ENCODE measurements at regions not wholly inside any gene's neighbourhood (a gene's known extent, or its start where the extent isn't known, plus 50 kb on each side); places are given as distances from the start of the nearest gene placed in this dataset.
A peak's percentile ranks its signal among the peaks of the same experiment; 100 is the strongest.
"Not testable (repeated sequence)": the region's sequence is repeated elsewhere in the genome, so short reads cannot be mapped to it uniquely, and the experiment has no call there.

GRCh38 chr6:49370518-49370917, 92.5 kb downstream of the MMUT start:
- no peak for DNase-seq (ENCODE audit: low spot score)

- no peak for DNase-seq (ENCODE audit: low spot score)
These were observed 96.5 kb downstream of the MMUT start for GRCh38 chr6:49366539-49366938.

- DNase-seq (ENCODE audit: low spot score) = no peak
These were observed 114.5 kb downstream of the MMUT start for GRCh38 chr6:49348561-49348960.

GRCh38 chr6:49342410-49342809, 120.6 kb downstream of the MMUT start:
- DNase-seq (ENCODE audit: low spot score) = no peak

- DNase-seq (ENCODE audit: low spot score) = no peak
These were observed 121.2 kb downstream of the MMUT start for GRCh38 chr6:49341869-49342268.

- DNase-seq (ENCODE audit: low spot score) = no peak
These were observed 124.0 kb downstream of the MMUT start for GRCh38 chr6:49339096-49339495.

- no peak for DNase-seq (ENCODE audit: low spot score)
These were observed 126.4 kb downstream of the MMUT start for GRCh38 chr6:49336514-49337131.

- no peak for DNase-seq (ENCODE audit: low spot score)
These were observed 129.5 kb downstream of the MMUT start for GRCh38 chr6:49333345-49334125.

- DNase-seq (ENCODE audit: low spot score) = no peak
These were observed 130.3 kb downstream of the MMUT start for GRCh38 chr6:49332781-49333180.

GRCh38 chr6:49329186-49329585, 133.9 kb downstream of the MMUT start:
- DNase-seq (ENCODE audit: low spot score) = no peak

GRCh38 chr6:49328051-49328744, 134.9 kb downstream of the MMUT start:
- DNase-seq (ENCODE audit: low spot score) = no peak

- no peak for DNase-seq (ENCODE audit: low spot score)
These were observed 135.5 kb downstream of the MMUT start for GRCh38 chr6:49327571-49327970.

- DNase-seq (ENCODE audit: low spot score) = no peak
These were observed 136.0 kb downstream of the MMUT start for GRCh38 chr6:49327005-49327404.

GRCh38 chr6:49326347-49326746, 136.7 kb downstream of the MMUT start:
- DNase-seq (ENCODE audit: low spot score) = peak; percentile 36

GRCh38 chr6:49325891-49326290, 137.2 kb downstream of the MMUT start:
- no peak for DNase-seq (ENCODE audit: low spot score)

GRCh38 chr6:49322861-49323260, 140.2 kb downstream of the MMUT start:
- DNase-seq (ENCODE audit: low spot score) = no peak

- DNase-seq (ENCODE audit: low spot score) = no peak
These were observed 141.4 kb downstream of the MMUT start for GRCh38 chr6:49321561-49322072.

- DNase-seq (ENCODE audit: low spot score) = no peak
These were observed 158.0 kb downstream of the MMUT start for GRCh38 chr6:49305010-49305409.

GRCh38 chr6:49304393-49304792, 158.7 kb downstream of the MMUT start:
- DNase-seq (ENCODE audit: low spot score) = not testable (repeated sequence)

- DNase-seq (ENCODE audit: low spot score) = no peak
These were observed 162.1 kb downstream of the MMUT start for GRCh38 chr6:49300911-49301310.

- no peak for DNase-seq (ENCODE audit: low spot score)
These were observed 162.6 kb downstream of the MMUT start for GRCh38 chr6:49300443-49300842.

- no peak for DNase-seq (ENCODE audit: low spot score)
These were observed 163.8 kb downstream of the MMUT start for GRCh38 chr6:49299279-49299678.

- no peak for DNase-seq (ENCODE audit: low spot score)
These were observed 178.9 kb downstream of the MMUT start for GRCh38 chr6:49284180-49284579.
